Inflammatory macrophage (primary cell): ENCODE measurements at regions not wholly inside any gene's neighbourhood (a gene's known extent, or its start where the extent isn't known, plus 50 kb on each side); places are given as distances from the start of the nearest gene placed in this dataset.
"Not testable (repeated sequence)": the region's sequence is repeated elsewhere in the genome, so short reads cannot be mapped to it uniquely, and the experiment has no call there.

Experiments used
- DNase-seq, 2 donors: peaks; one replicate each; pipeline ENCODE4 v3.0.0-alpha.2; 2020 to 2022

GRCh38 chr3:110905121-110905520 lies 166.5 kb upstream of the NECTIN3 start:
- no peak for DNase-seq

GRCh38 chr3:110909839-110910238 lies 161.8 kb upstream of the NECTIN3 start:
- DNase-seq: no peak

- no peak for DNase-seq
These were observed 161.2 kb upstream of the NECTIN3 start for GRCh38 chr3:110910346-110910955.

- DNase-seq: no peak
These were observed 152.7 kb upstream of the NECTIN3 start for GRCh38 chr3:110918963-110919362.

GRCh38 chr3:110925798-110926197 lies 145.8 kb upstream of the NECTIN3 start:
- DNase-seq: no peak

GRCh38 chr3:110928016-110928662 lies 143.5 kb upstream of the NECTIN3 start:
- DNase-seq: no peak

GRCh38 chr3:110929816-110930215 lies 141.8 kb upstream of the NECTIN3 start:
- DNase-seq: no peak

- DNase-seq: no peak
These were observed 139.0 kb upstream of the NECTIN3 start for GRCh38 chr3:110932567-110932966.

- no peak for DNase-seq
These were observed 137.7 kb upstream of the NECTIN3 start for GRCh38 chr3:110933821-110934426.

GRCh38 chr3:110938629-110939028 lies 133.0 kb upstream of the NECTIN3 start:
- no peak for DNase-seq

- no peak for DNase-seq
These were observed 131.6 kb upstream of the NECTIN3 start for GRCh38 chr3:110940055-110940454.

- no peak for DNase-seq
These were observed 126.8 kb upstream of the NECTIN3 start for GRCh38 chr3:110944782-110945181.

GRCh38 chr3:110946810-110947209 lies 124.8 kb upstream of the NECTIN3 start:
- DNase-seq: no peak

- DNase-seq: not testable (repeated sequence)
These were observed 122.4 kb upstream of the NECTIN3 start for GRCh38 chr3:110949194-110949593.

- no peak for DNase-seq
These were observed 116.2 kb upstream of the NECTIN3 start for GRCh38 chr3:110955301-110955880.

GRCh38 chr3:110956081-110956480 lies 115.5 kb upstream of the NECTIN3 start:
- no peak for DNase-seq

- no peak for DNase-seq
These were observed 114.2 kb upstream of the NECTIN3 start for GRCh38 chr3:110957247-110958025.

- DNase-seq: no peak
These were observed 113.1 kb upstream of the NECTIN3 start for GRCh38 chr3:110958313-110959147.

GRCh38 chr3:110965976-110966375 lies 105.6 kb upstream of the NECTIN3 start:
- DNase-seq: no peak

GRCh38 chr3:110966966-110967663 lies 104.5 kb upstream of the NECTIN3 start:
- no peak for DNase-seq

- DNase-seq: no peak
These were observed 103.5 kb upstream of the NECTIN3 start for GRCh38 chr3:110968076-110968475.
